ENCODE measurements at regions not wholly inside any gene's neighbourhood (a gene's known extent, or its start where the extent isn't known, plus 50 kb on each side); places are given as distances from the start of the nearest gene placed in this dataset.

DNA sequence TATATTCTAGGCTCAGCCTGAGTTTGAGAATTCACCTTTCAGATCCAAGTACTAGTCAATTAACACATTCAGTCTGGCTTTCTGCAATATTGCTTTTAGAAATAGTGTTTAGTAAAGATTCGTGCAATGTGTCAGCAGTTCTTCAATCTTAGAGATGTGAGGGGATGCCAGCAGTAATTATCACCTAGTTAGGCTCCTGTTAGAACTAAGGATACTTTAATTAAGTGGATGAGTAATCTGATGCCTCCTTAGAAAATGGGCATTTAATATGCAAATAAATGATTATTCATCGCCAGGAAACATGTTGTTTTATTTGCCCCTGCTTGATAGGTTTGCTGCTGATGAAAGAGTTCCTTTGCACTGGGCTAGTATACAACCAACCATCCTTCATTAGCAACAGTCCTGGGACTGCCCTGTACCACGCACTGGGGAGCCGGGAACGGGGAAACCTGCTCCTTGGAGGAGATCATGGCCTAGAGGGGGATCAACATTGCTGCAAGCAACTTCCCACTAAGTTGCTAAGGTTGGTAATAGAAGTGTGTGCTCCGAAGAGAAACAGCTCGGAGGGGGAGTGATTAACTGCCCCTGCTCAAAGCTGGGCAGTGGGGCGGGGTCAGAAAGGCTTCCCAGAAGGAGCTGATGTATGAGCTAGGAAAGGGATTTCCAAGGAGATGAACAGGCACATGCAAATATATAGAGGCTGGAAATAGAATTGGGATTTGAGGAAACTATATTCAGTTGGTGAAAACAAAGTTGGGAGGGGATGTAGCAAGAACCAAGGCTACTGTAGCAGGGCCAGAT, 231.8 kb downstream of the DRD1 start:
- H3K4me3 ChIP-seq: no peak overlapping the region
- intact Hi-C loops (cut with DNase I; ENCODE audit: low total_unique reads): no loop called here
- no peak overlapping the region for H3K27ac ChIP-seq
- DNase-seq (ENCODE audit: low spot score in 2 of 2): no peak
- H3K4me1 ChIP-seq: no peaks in the 10 kb centered on the region
- no peaks in the 10 kb centered on the region for H3K9me3 ChIP-seq
- peaks cover 0 to 8% of the 10 kb centered on the region in 2 donors for H3K27me3 ChIP-seq
- no peaks in the 10 kb centered on the region for H3K36me3 ChIP-seq
- TF ChIP-seq POLR2AphosphoS5 (IDR thresholded peaks at IDR 0.05) (no peak), POLR2A (IDR thresholded peaks at IDR 0.05) (no peak)
- TF ChIP-seq, protein P1, sequence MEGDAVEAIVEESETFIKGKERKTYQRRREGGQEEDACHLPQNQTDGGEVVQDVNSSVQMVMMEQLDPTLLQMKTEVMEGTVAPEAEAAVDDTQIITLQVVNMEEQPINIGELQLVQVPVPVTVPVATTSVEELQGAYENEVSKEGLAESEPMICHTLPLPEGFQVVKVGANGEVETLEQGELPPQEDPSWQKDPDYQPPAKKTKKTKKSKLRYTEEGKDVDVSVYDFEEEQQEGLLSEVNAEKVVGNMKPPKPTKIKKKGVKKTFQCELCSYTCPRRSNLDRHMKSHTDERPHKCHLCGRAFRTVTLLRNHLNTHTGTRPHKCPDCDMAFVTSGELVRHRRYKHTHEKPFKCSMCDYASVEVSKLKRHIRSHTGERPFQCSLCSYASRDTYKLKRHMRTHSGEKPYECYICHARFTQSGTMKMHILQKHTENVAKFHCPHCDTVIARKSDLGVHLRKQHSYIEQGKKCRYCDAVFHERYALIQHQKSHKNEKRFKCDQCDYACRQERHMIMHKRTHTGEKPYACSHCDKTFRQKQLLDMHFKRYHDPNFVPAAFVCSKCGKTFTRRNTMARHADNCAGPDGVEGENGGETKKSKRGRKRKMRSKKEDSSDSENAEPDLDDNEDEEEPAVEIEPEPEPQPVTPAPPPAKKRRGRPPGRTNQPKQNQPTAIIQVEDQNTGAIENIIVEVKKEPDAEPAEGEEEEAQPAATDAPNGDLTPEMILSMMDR (IDR thresholded peaks at IDR 0.05): no peak

DNA sequence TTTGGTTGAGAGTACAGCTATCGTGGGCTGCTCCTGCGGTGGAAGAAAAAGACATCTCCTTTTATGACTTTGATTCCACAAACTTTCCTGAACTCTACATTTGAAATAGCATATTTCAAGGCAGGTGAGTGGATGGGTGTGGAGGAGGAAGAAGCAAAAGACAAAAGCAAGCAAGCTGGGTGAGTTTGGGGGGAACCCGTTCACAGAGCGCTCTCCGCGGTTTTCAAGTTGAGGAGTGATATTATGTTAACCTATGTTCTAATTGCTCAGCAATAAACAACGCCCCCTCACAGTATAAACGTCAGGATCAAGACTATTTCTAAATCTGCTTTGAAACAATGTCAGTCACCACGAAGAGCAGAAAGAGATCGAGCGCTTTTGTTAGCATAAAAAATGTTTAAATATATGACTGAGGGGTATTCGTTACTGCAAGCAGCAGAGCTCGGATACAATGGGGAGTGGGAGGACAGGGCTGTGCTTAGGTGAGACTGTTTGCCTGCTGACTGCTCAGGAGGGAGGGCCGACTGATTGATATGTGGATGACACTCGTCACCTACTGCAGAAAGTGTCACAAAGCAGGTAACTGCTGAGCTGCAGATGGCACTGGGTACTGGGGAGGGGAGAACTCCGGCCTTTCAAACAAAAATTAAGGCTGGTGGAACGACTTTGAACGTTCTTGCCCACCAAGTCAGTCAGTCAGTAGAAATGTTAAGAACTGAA, 236.5 kb downstream of the DRD1 start:
- DNase-seq (ENCODE audit: low spot score in 2 of 2): no peak
- no peak overlapping the region for H3K4me3 ChIP-seq
- TF ChIP-seq POLR2A (IDR thresholded peaks at IDR 0.05): no peak
- TF ChIP-seq, protein P1 (IDR thresholded peaks at IDR 0.05): no peak
- TF ChIP-seq POLR2AphosphoS5 (IDR thresholded peaks at IDR 0.05): no peak
- intact Hi-C loops (cut with DNase I; ENCODE audit: low total_unique reads): no loop called here
- no peak overlapping the region for H3K27ac ChIP-seq
- H3K36me3 ChIP-seq: no peaks in the 10 kb centered on the region
- H3K9me3 ChIP-seq: no peaks in the 10 kb centered on the region
- H3K27me3 ChIP-seq: peaks cover 0 to 4% of the 10 kb centered on the region in 2 donors
- no peaks in the 10 kb centered on the region for H3K4me1 ChIP-seq

DNA sequence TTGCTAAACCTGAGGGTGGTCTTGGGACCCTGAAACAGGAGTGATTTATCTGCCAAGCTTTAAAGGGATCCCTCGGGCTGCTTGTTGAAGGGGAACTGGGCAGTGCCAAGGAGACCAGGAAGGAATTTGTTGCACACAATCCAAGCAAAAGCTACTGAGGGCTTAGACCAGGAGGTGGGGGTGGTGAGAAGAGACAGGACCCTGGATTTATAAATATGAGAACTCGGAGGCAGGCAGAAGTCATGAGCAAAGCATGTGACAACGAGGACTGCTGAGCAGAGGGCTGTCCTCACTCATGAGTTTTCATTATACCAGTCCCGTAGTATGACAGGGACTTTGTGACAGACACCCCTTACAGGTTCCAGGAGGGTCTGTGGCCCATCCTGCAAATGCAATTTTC, 237.3 kb downstream of the DRD1 start:
- Histone ChIP-seq H3K9me3 (no peaks in the 10 kb centered on the region), H3K27me3 (peaks cover 0 to 4% of the 10 kb centered on the region in 2 donors), H3K36me3 (no peaks in the 10 kb centered on the region), H3K4me1 (no peaks in the 10 kb centered on the region), H3K27ac (no peak overlapping the region), H3K4me3 (no peak overlapping the region)
- DNase-seq (ENCODE audit: low spot score in 2 of 2): no peak
- intact Hi-C loops (cut with DNase I; ENCODE audit: low total_unique reads): no loop called here
- no peak for TF ChIP-seq POLR2A (IDR thresholded peaks at IDR 0.05)
- TF ChIP-seq, protein P1 (IDR thresholded peaks at IDR 0.05): no peak
- no peak for TF ChIP-seq POLR2AphosphoS5 (IDR thresholded peaks at IDR 0.05)

DNA sequence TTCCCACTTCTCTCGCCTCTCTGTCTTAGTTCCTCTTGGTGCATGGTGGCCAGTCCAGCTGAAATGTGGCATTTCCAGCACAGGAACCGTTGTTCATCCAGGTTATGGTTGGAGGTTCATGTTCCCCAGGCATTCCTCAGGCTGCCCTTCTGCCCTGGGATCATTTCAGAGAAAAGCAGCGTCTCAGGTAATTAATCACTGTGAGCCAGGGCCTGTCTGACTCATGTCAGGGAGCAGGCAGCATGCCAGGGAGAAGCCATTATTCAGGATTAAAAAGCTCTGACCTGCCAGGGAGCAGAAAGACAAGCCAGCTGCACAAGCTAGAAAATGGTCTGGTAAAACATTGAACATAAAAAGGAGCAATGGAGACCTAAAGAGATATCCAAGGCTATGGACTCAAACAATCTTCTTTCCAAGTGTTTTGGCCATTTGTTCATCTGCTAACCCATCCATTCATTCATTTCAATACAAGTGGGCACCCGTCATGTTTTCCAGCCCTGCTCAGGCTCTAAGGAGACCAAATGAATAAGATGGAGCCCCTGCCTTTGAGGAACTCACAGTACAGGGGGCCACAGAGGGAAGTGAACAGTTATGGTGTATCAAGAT, 241.4 kb downstream of the DRD1 start:
- Histone ChIP-seq H3K4me1 (no peaks in the 10 kb centered on the region), H3K27ac (no peak overlapping the region), H3K4me3 (no peak overlapping the region), H3K9me3 (no peaks in the 10 kb centered on the region), H3K27me3 (peaks cover 0 to 4% of the 10 kb centered on the region in 2 donors), H3K36me3 (no peaks in the 10 kb centered on the region)
- intact Hi-C loops (cut with DNase I; ENCODE audit: low total_unique reads): loop anchor here (5.0 kb wide), 1 partner anchor 500 kb away; no protein-coding TSS in a partner anchor
- no peak for TF ChIP-seq POLR2A (IDR thresholded peaks at IDR 0.05)
- TF ChIP-seq, protein P1 (IDR thresholded peaks at IDR 0.05): no peak
- TF ChIP-seq POLR2AphosphoS5 (IDR thresholded peaks at IDR 0.05): no peak
- DNase-seq (ENCODE audit: low spot score in 2 of 2): no peak

Measured in breast epithelium (tissue), 4 donors.